ENCODE measurements at regions not wholly inside any gene's neighbourhood (a gene's known extent, or its start where the extent isn't known, plus 50 kb on each side); places are given as distances from the start of the nearest gene placed in this dataset.

DNA sequence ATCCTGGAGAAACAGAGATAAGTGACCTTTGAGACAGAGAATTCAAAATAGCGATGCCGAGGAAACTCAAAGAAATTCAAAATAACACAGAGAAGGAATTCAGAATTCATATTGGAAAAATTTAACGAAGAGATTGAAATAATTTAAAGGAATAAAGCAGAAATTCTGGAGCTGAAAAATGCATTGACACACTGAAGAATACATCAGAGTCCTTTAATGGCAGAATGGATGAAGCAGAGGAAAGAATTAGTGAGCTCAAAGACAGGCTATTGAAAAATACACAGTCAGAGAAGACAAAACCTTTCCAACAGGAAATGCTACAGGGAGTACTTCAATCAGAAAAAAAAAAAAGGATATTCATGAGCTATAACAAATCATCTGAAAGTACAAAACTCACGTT, 185.8 kb downstream of the PARM1 start:
- DNase-seq: no peak
- intact Hi-C loops (cut with DNase I): no loop called here

DNA sequence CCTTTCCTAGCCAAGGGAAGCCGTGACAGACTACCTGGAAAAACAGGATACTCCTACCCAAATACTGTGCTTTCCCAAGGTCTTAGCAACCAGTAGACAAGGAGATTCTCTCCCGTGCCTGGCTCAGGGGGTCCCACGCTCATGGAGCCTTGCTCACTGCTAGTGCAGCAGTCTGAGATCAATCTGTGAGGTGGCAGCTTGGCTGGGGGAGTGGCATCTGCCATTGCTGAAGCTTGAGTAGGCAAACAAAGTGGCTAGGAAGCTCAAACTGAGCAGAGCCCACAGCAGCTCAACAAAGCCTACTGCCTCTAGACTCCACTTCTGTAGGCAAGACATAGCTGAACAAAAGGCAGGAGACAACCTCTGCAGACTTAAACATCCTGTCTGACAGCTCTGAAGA, 177.1 kb downstream of the PARM1 start:
- Histone ChIP-seq H3K36me3 (no peaks in the 10 kb centered on the region), H3K27ac (no peak overlapping the region), H3K4me1 (no peaks in the 10 kb centered on the region), H3K27me3 (no peaks in the 10 kb centered on the region), H3K9me3 (no peaks in the 10 kb centered on the region), H3K4me3 (no peak overlapping the region)
- ATAC-seq (no peak), DNase-seq (no peak)
- intact Hi-C loops (cut with DNase I): no loop called here
- TF ChIP-seq, protein P1, sequence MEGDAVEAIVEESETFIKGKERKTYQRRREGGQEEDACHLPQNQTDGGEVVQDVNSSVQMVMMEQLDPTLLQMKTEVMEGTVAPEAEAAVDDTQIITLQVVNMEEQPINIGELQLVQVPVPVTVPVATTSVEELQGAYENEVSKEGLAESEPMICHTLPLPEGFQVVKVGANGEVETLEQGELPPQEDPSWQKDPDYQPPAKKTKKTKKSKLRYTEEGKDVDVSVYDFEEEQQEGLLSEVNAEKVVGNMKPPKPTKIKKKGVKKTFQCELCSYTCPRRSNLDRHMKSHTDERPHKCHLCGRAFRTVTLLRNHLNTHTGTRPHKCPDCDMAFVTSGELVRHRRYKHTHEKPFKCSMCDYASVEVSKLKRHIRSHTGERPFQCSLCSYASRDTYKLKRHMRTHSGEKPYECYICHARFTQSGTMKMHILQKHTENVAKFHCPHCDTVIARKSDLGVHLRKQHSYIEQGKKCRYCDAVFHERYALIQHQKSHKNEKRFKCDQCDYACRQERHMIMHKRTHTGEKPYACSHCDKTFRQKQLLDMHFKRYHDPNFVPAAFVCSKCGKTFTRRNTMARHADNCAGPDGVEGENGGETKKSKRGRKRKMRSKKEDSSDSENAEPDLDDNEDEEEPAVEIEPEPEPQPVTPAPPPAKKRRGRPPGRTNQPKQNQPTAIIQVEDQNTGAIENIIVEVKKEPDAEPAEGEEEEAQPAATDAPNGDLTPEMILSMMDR (IDR thresholded peaks at IDR 0.05): no peak

More for the DNA sequence above, 185.8 kb downstream of the PARM1 start:
- Histone ChIP-seq H3K27ac (no peak overlapping the region), H3K4me1 (no peaks in the 10 kb centered on the region), H3K9me3 (no peaks in the 10 kb centered on the region), H3K27me3 (no peaks in the 10 kb centered on the region), H3K36me3 (no peaks in the 10 kb centered on the region), H3K4me3 (no peak overlapping the region)
- TF ChIP-seq, protein P1 (IDR thresholded peaks at IDR 0.05): no peak
- no peak for ATAC-seq

DNA sequence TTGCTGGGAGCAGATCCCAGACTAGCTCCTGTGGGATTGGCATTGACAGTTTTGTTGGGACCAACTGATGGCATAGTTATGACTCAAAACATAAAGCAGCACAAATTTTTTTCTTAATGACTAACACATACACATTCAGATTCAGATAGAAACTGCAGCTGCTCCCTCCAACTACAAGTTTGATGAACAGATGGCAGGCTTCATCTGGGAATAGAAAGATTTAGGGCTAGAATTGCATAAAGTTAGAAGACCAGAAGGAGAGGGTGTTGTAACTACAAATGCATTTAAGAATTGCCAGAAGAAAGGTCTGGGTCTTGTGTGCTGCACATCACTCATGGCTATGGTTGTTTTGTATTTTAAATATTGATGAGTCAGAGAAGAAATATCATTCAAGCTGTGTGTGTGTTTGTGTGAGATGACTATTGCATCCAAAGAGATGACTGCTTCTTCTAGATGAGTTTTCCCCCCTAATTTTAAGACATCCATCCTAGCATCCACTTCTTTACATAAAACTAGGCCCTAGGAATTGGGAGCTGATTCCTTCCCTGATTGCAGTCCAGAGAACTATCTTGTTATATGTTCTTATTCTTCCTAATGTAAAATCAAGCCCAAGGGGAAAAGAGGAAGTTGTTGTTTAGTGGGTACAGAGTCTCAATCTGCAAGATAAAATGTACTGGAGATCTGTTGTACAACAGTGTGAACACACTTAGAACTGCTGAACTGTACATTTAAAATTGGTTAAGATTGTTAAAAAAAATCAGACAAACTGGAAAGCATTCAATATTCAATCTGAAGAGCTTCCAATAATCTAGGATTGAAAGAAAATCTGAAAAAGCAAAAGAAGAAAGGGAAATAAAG, 175.1 kb downstream of the PARM1 start:
- ATAC-seq (no peak), DNase-seq (no peak)
- H3K27ac ChIP-seq: no peak overlapping the region
- intact Hi-C loops (cut with DNase I): no loop called here
- TF ChIP-seq, protein P1 (IDR thresholded peaks at IDR 0.05): no peak
- H3K27me3 ChIP-seq: no peaks in the 10 kb centered on the region
- no peaks in the 10 kb centered on the region for H3K9me3 ChIP-seq
- no peak overlapping the region for H3K4me3 ChIP-seq
- no peaks in the 10 kb centered on the region for H3K4me1 ChIP-seq
- H3K36me3 ChIP-seq: no peaks in the 10 kb centered on the region

DNA sequence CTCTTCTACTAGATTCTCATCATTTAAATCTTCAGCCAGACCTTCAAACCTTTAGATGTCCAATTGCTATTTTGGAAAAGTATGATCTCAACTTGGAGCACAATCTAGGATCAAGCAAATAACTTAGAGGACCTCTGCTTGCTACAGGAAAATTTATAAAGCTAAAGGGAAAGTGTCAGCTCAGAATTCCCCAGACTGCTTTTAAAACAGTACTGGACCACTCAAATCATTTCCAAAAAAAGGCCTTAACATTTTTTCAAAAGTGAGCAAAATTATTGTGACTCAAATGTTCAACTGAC, 169.8 kb downstream of the PARM1 start:
- TF ChIP-seq, protein P1 (IDR thresholded peaks at IDR 0.05): no peak
- Histone ChIP-seq H3K4me3 (no peak overlapping the region), H3K9me3 (no peaks in the 10 kb centered on the region), H3K27ac (no peak overlapping the region), H3K27me3 (no peaks in the 10 kb centered on the region), H3K4me1 (no peaks in the 10 kb centered on the region), H3K36me3 (no peaks in the 10 kb centered on the region)
- DNase-seq (no peak), ATAC-seq (no peak)
- intact Hi-C loops (cut with DNase I): no loop called here

DNA sequence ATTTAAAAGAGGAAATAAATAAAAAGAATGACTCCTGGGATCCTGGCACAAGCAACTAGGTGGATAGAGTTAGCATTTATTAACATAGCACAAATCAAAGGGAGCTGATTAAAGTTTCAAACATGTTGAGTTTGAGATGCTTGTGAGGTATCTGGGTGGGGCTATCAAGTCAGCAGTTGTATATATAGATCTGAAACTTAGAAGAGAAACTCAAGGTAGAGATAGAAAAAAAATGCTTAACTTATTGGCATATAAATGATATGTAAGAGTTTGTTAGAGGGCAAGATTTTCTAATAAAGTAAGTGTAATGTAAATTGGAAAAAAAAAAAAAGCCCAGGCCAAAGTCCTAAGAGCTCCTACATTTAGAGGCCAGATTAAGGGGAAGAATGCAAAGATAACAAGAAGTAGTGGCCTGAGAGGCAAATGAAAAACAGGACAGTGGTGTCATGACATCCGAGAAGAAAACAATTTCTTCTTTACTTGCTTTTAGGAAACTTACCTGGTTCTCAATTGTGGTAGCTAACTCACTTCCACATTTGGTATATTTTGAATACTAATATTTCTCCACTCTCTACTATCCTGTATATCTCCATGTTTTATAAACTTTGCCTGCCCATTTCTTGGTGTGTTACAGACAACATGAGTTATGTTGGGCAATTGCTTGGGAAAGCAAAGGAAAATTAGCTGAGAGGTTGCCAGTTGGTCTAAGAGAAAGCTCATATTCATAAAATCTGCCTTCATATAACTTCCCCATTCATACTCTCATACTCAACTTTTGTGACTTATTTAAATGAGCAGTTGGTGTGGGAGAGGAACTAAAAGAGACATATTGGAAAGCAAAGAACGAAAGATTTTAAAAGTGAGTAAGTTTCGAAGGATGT, 169.2 kb downstream of the PARM1 start:
- intact Hi-C loops (cut with DNase I): no loop called here
- no peaks in the 10 kb centered on the region for H3K4me1 ChIP-seq
- H3K4me3 ChIP-seq: no peak overlapping the region

More for the DNA sequence above, 169.2 kb downstream of the PARM1 start:
- TF ChIP-seq, protein P1 (IDR thresholded peaks at IDR 0.05): no peak
- Histone ChIP-seq H3K27ac (no peak overlapping the region), H3K36me3 (no peaks in the 10 kb centered on the region), H3K9me3 (no peaks in the 10 kb centered on the region), H3K27me3 (no peaks in the 10 kb centered on the region)
- DNase-seq (no peak), ATAC-seq (no peak)

Data from upper lobe of right lung (tissue), 1 donor.